VCaP (cell line): ENCODE measurements at regions not wholly inside any gene's neighbourhood (a gene's known extent, or its start where the extent isn't known, plus 50 kb on each side); places are given as distances from the start of the nearest gene placed in this dataset.

ENCODE experiments used
- H3K27ac ChIP-seq: fragments of 450-650 bp; 2 replicates; pipeline ENCODE4 v1.5.1; 2017
- CTCF ChIP-seq: fragments of 450-650 bp; conservative IDR thresholded peaks from 2 replicates; pipeline ENCODE4 v1.5.1; 2017; ENCODE audit warnings: mild to moderate bottlenecking, moderate library complexity

GRCh38 chr4:134958862-134959261 lies 757.3 kb upstream of the PABPC4L start:
- no peak for TF ChIP-seq CTCF
- no peak overlapping the region for H3K27ac ChIP-seq

- no peak overlapping the region for H3K27ac ChIP-seq
- TF ChIP-seq CTCF = no peak
These were observed 753.5 kb upstream of the PABPC4L start for GRCh38 chr4:134955059-134955458.

GRCh38 chr4:134952775-134953174 lies 751.2 kb upstream of the PABPC4L start:
- no peak overlapping the region for H3K27ac ChIP-seq

DNA sequence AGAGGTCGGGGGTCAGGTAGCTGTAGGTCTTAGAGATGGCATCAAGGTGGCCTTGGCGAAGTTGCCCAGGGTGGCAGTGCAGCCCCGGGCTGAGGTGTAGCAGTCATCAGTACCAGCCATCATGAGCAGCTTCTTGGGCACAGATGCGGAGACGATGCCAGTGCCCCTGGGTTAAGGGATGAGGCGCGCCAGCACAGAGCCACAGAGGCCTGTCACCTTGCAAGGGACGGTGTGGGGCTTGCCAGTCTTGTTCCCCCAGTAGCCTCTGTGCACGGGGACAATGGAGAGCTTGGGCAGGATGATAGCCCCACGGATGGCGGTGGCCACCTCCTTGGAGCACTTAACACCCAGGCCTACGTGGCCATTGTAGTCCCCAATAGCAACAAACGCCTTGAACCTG lies 750.7 kb upstream of the PABPC4L start:
- no peak overlapping the region for H3K27ac ChIP-seq
- no peak for TF ChIP-seq CTCF

More at GRCh38 chr4:134952775-134953174, 751.2 kb upstream of the PABPC4L start:
- no peak for TF ChIP-seq CTCF

GRCh38 chr4:134948110-134948642 lies 746.6 kb upstream of the PABPC4L start:
- H3K27ac ChIP-seq = no peak overlapping the region
- TF ChIP-seq CTCF = no peak

DNA sequence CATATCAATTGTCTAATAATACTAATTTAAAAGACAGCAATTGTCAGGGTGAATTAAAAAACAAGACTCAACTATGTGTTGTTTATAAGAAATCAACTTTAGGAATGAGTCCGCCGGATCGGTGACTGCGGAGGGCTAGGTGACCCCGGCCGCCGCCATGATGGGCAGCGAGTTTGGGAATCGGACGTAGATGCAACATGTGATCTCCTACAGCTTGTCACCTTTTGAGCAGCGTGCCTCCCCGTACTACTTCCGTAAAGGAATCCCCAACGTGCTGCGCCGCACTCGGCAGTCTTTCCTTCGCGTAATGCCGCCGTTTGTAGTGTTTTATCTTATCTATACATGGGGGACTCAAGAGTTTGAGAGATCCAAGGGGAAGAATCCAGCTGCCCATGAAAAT lies 742.5 kb upstream of the PABPC4L start:
- no peak for TF ChIP-seq CTCF
- no peak overlapping the region for H3K27ac ChIP-seq

DNA sequence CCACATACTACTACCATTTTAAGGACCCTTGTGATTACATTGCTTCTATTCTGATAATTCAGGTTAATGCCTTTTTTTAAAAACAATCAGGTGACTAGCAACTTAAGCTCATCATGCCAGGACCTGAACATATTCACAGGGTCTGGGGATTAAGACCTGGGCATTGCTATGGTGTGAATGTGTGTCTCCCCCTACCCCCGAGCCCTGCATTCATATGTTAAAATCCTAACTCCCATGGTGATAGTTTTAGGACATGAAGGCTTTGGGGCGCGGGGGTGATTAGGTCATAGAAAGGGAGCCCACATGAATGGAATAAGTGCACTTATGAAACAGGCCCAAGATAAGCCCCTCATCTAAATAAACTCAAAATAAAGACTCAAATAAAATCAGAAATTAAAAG lies 734.4 kb upstream of the PABPC4L start:
- no peak for TF ChIP-seq CTCF

More for the DNA sequence above, 734.4 kb upstream of the PABPC4L start:
- H3K27ac ChIP-seq = no peak overlapping the region
